ENCODE measurements at regions not wholly inside any gene's neighbourhood (a gene's known extent, or its start where the extent isn't known, plus 50 kb on each side); places are given as distances from the start of the nearest gene placed in this dataset.

DNA sequence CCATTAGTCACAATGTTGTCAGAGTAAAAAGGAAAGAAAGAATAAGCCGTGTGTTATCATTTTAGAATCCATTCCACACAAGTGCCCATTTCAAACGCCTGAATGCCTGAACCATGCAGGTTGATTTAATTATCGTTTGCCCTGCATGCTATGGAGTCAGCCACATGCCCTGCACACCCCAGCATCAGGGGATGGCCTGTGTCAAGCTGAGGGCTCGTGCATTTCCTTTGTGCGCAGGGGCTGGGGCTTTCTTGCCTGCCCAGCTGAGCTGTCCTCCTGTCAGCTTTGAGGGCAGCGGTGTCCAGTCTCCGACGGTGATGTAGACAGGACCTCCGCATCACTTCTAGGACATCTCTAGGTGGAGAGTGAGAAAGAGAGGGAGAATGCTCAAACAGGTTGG is 200.4 kb downstream of the TSN start:
- TF ChIP-seq POLR2A (IDR thresholded peaks at IDR 0.05; ENCODE audit: low read depth, low read length) (no peak), TAF1 (IDR thresholded peaks at IDR 0.05; ENCODE audit: borderline replicate concordance, low read depth, low read length) (no peak)
